HG03520 (cell line): ENCODE measurements at regions not wholly inside any gene's neighbourhood (a gene's known extent, or its start where the extent isn't known, plus 50 kb on each side); places are given as distances from the start of the nearest gene placed in this dataset.

Experiments
- ATAC-seq: cut with Tn5 transposase; IDR thresholded peaks from one replicate; pipeline ENCODE4 v1.9.1; 2021; ENCODE audit warnings: mild to moderate bottlenecking, moderate library complexity; ENCODE audit not compliant: unreplicated experiment

- ATAC-seq: no peak
These were observed 51.0 kb upstream of the BARX2 start for GRCh38 chr11:129324533-129325175.

GRCh38 chr11:129323896-129324502 lies 51.6 kb upstream of the BARX2 start:
- ATAC-seq: no peak

- ATAC-seq: no peak
These were observed 52.7 kb upstream of the BARX2 start for GRCh38 chr11:129322941-129323340.

GRCh38 chr11:129321076-129321475 lies 54.6 kb upstream of the BARX2 start:
- ATAC-seq: no peak

- ATAC-seq: no peak
These were observed 55.2 kb upstream of the BARX2 start for GRCh38 chr11:129320494-129320893.

GRCh38 chr11:129319751-129320150 lies 55.9 kb upstream of the BARX2 start:
- ATAC-seq: no peak

GRCh38 chr11:129319201-129319600 lies 56.4 kb upstream of the BARX2 start:
- ATAC-seq: no peak

- ATAC-seq: no peak
These were observed 58.1 kb upstream of the BARX2 start for GRCh38 chr11:129317571-129317970.

GRCh38 chr11:129316781-129317180 lies 58.9 kb upstream of the BARX2 start:
- no peak for ATAC-seq

- ATAC-seq: no peak
These were observed 59.7 kb upstream of the BARX2 start for GRCh38 chr11:129315781-129316579.

- no peak for ATAC-seq
These were observed 61.3 kb upstream of the BARX2 start for GRCh38 chr11:129314371-129314770.

- ATAC-seq: no peak
These were observed 61.9 kb upstream of the BARX2 start for GRCh38 chr11:129313541-129314297.

GRCh38 chr11:129312730-129313503 lies 62.7 kb upstream of the BARX2 start:
- ATAC-seq: no peak

GRCh38 chr11:129308241-129308865 lies 67.3 kb upstream of the BARX2 start:
- ATAC-seq: no peak

- ATAC-seq: no peak
These were observed 68.5 kb upstream of the BARX2 start for GRCh38 chr11:129307162-129307561.

GRCh38 chr11:129302386-129303101 lies 73.1 kb upstream of the BARX2 start:
- no peak for ATAC-seq

- ATAC-seq: no peak
These were observed 75.5 kb upstream of the BARX2 start for GRCh38 chr11:129300099-129300498.

GRCh38 chr11:129298988-129299387 lies 76.7 kb upstream of the BARX2 start:
- no peak for ATAC-seq

GRCh38 chr11:129295746-129296145 lies 79.9 kb upstream of the BARX2 start:
- ATAC-seq: no peak
